ENCODE measurements at regions not wholly inside any gene's neighbourhood (a gene's known extent, or its start where the extent isn't known, plus 50 kb on each side); places are given as distances from the start of the nearest gene placed in this dataset.

- in situ Hi-C loops (cut with HindIII; ENCODE audit: low sequenced_read_pairs), result no loop called here
Observed at GRCh38 chr1:34405266-34405959, 228.7 kb downstream of the C1orf94 start.

GRCh38 chr1:34406377-34406776, 229.7 kb downstream of the C1orf94 start:
- in situ Hi-C loops (cut with HindIII; ENCODE audit: low sequenced_read_pairs), result no loop called here

GRCh38 chr1:34406833-34407539, 230.3 kb downstream of the C1orf94 start:
- in situ Hi-C loops (cut with HindIII; ENCODE audit: low sequenced_read_pairs), result no loop called here

- in situ Hi-C loops (cut with HindIII; ENCODE audit: low sequenced_read_pairs), result no loop called here
Observed at GRCh38 chr1:34408011-34408410, 231.3 kb downstream of the C1orf94 start.

GRCh38 chr1:34409689-34410229, 233.1 kb downstream of the C1orf94 start:
- in situ Hi-C loops (cut with HindIII; ENCODE audit: low sequenced_read_pairs), result no loop called here

GRCh38 chr1:34412598-34413370, 236.1 kb downstream of the C1orf94 start:
- in situ Hi-C loops (cut with HindIII; ENCODE audit: low sequenced_read_pairs), result no loop called here

GRCh38 chr1:34415140-34415539, 238.4 kb downstream of the C1orf94 start:
- in situ Hi-C loops (cut with HindIII; ENCODE audit: low sequenced_read_pairs), result no loop called here

- in situ Hi-C loops (cut with HindIII; ENCODE audit: low sequenced_read_pairs), result no loop called here
Observed at GRCh38 chr1:34418166-34418565, 241.5 kb downstream of the C1orf94 start.

GRCh38 chr1:34419663-34420136, 243.0 kb downstream of the C1orf94 start:
- in situ Hi-C loops (cut with HindIII; ENCODE audit: low sequenced_read_pairs), result loop anchor here (5.0 kb wide), 1 partner anchor 62 kb away; no protein-coding TSS in a partner anchor

GRCh38 chr1:34425046-34425445, 248.3 kb downstream of the C1orf94 start:
- in situ Hi-C loops (cut with HindIII; ENCODE audit: low sequenced_read_pairs), result no loop called here

GRCh38 chr1:34425785-34426184, 249.1 kb downstream of the C1orf94 start:
- in situ Hi-C loops (cut with HindIII; ENCODE audit: low sequenced_read_pairs), result no loop called here

- in situ Hi-C loops (cut with HindIII; ENCODE audit: low sequenced_read_pairs), result no loop called here
Observed at GRCh38 chr1:34426325-34426896, 249.7 kb downstream of the C1orf94 start.

- in situ Hi-C loops (cut with HindIII; ENCODE audit: low sequenced_read_pairs), result no loop called here
Observed at GRCh38 chr1:34427170-34427569, 250.5 kb downstream of the C1orf94 start.

GRCh38 chr1:34433099-34433498, 256.4 kb downstream of the C1orf94 start:
- in situ Hi-C loops (cut with HindIII; ENCODE audit: low sequenced_read_pairs), result no loop called here

GRCh38 chr1:34436836-34437235, 260.1 kb downstream of the C1orf94 start:
- in situ Hi-C loops (cut with HindIII; ENCODE audit: low sequenced_read_pairs), result no loop called here

- in situ Hi-C loops (cut with HindIII; ENCODE audit: low sequenced_read_pairs), result no loop called here
Observed at GRCh38 chr1:34441259-34442069, 264.8 kb downstream of the C1orf94 start.

- in situ Hi-C loops (cut with HindIII; ENCODE audit: low sequenced_read_pairs), result no loop called here
Observed at GRCh38 chr1:34444516-34444915, 267.8 kb downstream of the C1orf94 start.

GRCh38 chr1:34450325-34450724, 273.6 kb downstream of the C1orf94 start:
- in situ Hi-C loops (cut with HindIII; ENCODE audit: low sequenced_read_pairs), result no loop called here

- in situ Hi-C loops (cut with HindIII; ENCODE audit: low sequenced_read_pairs), result no loop called here
Observed at GRCh38 chr1:34452451-34452850, 275.7 kb downstream of the C1orf94 start.

- in situ Hi-C loops (cut with HindIII; ENCODE audit: low sequenced_read_pairs), result no loop called here
Observed at GRCh38 chr1:34455121-34455520, 278.4 kb downstream of the C1orf94 start.
